IMR-90 (cell line): ENCODE measurements at regions not wholly inside any gene's neighbourhood (a gene's known extent, or its start where the extent isn't known, plus 50 kb on each side); places are given as distances from the start of the nearest gene placed in this dataset.

Source experiments
- ATAC-seq: fragments of 200-7000 bp; cut with Tn5 transposase; 2 replicates; pipeline ENCODE4 v1.9.1; 2020; ENCODE audit warnings: low read depth, mild to moderate bottlenecking, moderate library complexity
- BruUV-seq: library from RNA; stranded (reverse); fragments of 400-500 nt; replicated peaks from 2 replicates; lab custom pipeline; 2021; lab: Mats Ljungman, UMichigan
- CTCF ChIA-PET: fragments of 300-600 bp; formaldehyde crosslinking; extraction: SDS; loops from one replicate; lab custom pipeline; 2021; ENCODE audit warnings: antibody characterized with exemption; lab: Yijun Ruan, JAX
- POLR2A ChIA-PET: fragments of 300-600 bp; sonication (Branson Sonifier 250); formaldehyde crosslinking; loops from one replicate; lab custom pipeline; 2022; ENCODE audit warnings: antibody characterized with exemption; ENCODE audit not compliant: unreplicated experiment; lab: Charles Lee
- DNase-seq: peaks from one replicate; pipeline ENCODE4 v3.0.0; 2013
- H2AFZ ChIP-seq: replicated peaks from 2 replicates; pipeline ENCODE3; 2013; ENCODE audit warnings: low read length, mild to moderate bottlenecking; ENCODE audit not compliant: poor library complexity
- H2AK5ac ChIP-seq: 2 replicates; pipeline ENCODE4 v1.6.1; 2013; ENCODE audit warnings: low read depth, low read length, inconsistent platforms
- H2AK9ac ChIP-seq: replicated peaks from 2 replicates; pipeline ENCODE3; 2013; ENCODE audit warnings: mild to moderate bottlenecking, low read depth, low read length, moderate library complexity; ENCODE audit not compliant: poor library complexity
- H2BK120ac ChIP-seq: 2 replicates; pipeline ENCODE4 v1.6.1; 2013; ENCODE audit warnings: low read depth, low read length, inconsistent platforms
- H2BK15ac ChIP-seq: 3 replicates; pipeline ENCODE4 v1.6.1; 2013; ENCODE audit warnings: low read depth, low read length, inconsistent platforms
- H2BK20ac ChIP-seq: 2 replicates; pipeline ENCODE4 v1.6.1; 2013; ENCODE audit warnings: low read depth, mild to moderate bottlenecking, inconsistent platforms, low read length, moderate library complexity
- H2BK5ac ChIP-seq: 2 replicates; pipeline ENCODE4 v1.6.1; 2013; ENCODE audit warnings: mild to moderate bottlenecking, low read depth, low read length, inconsistent platforms; ENCODE audit not compliant: poor library complexity, severe bottlenecking
- H3K14ac ChIP-seq: replicated peaks from 2 replicates; pipeline ENCODE4 v1.6.1; 2013; ENCODE audit warnings: low read depth, low read length, inconsistent platforms
- H3K18ac ChIP-seq: 2 replicates; pipeline ENCODE4 v1.6.1; 2013; ENCODE audit warnings: low read depth, low read length, control low read depth
- H3K23ac ChIP-seq: 2 replicates; pipeline ENCODE4 v1.6.1; 2013; ENCODE audit warnings: low read depth, low read length, inconsistent platforms
- H3K27ac ChIP-seq: 2 replicates; pipeline ENCODE4 v1.5.1; 2013; ENCODE audit warnings: mild to moderate bottlenecking, control low read depth, low read length; ENCODE audit not compliant: insufficient read depth
- H3K27me3 ChIP-seq: 2 replicates; pipeline ENCODE4 v1.6.1; 2013; ENCODE audit warnings: low read length; ENCODE audit not compliant: control insufficient read depth, insufficient read depth
- H3K36me3 ChIP-seq: 2 replicates; pipeline ENCODE4 v1.6.1; 2013; ENCODE audit warnings: low read length, mixed read lengths; ENCODE audit not compliant: control insufficient read depth, insufficient read depth
- H3K4ac ChIP-seq: 2 replicates; pipeline ENCODE4 v1.6.1; 2013; ENCODE audit warnings: low read depth, low read length, inconsistent platforms
- H3K4me1 ChIP-seq: 2 replicates; pipeline ENCODE4 v1.6.1; 2013; ENCODE audit warnings: low read length, mixed read lengths; ENCODE audit not compliant: control insufficient read depth, insufficient read depth
- H3K4me2 ChIP-seq: 2 replicates; pipeline ENCODE4 v1.6.1; 2013; ENCODE audit warnings: low read depth, mild to moderate bottlenecking, control low read depth, low read length, moderate library complexity
- H3K4me3 ChIP-seq: 2 replicates; pipeline ENCODE4 v1.5.1; 2013; ENCODE audit warnings: low read depth, mild to moderate bottlenecking, control low read depth, low read length, moderate library complexity; ENCODE audit not compliant: insufficient read depth
- H3K56ac ChIP-seq: 2 replicates; pipeline ENCODE4 v1.6.1; 2013; ENCODE audit warnings: low read length, inconsistent platforms; ENCODE audit not compliant: insufficient read depth; ENCODE audit errors: extremely low read depth
- H3K79me1 ChIP-seq, 2 experiments: 2 replicates each; pipeline ENCODE4 v1.6.1; 2013; ENCODE audit warnings: low read length in 2 of 2, inconsistent platforms in 1 of 2, low read depth in 1 of 2
- H3K9ac ChIP-seq: 2 replicates; pipeline ENCODE4 v1.6.1; 2013; ENCODE audit warnings: low read depth, low read length, control low read depth
- H3K9me1 ChIP-seq: 2 replicates; pipeline ENCODE4 v1.6.1; 2013; ENCODE audit warnings: low read length, inconsistent platforms; ENCODE audit not compliant: insufficient read depth
- H3K9me3 ChIP-seq: 2 replicates; pipeline ENCODE4 v1.6.1; 2013; ENCODE audit warnings: low read length; ENCODE audit not compliant: control insufficient read depth, insufficient read depth
- H4K20me1 ChIP-seq: 2 replicates; pipeline ENCODE4 v1.6.1; 2013; ENCODE audit warnings: low read length, inconsistent platforms; ENCODE audit not compliant: insufficient read depth
- H4K5ac ChIP-seq: 2 replicates; pipeline ENCODE4 v1.6.1; 2013; ENCODE audit warnings: mild to moderate bottlenecking, low read depth, low read length, control low read depth
- H4K8ac ChIP-seq, 2 experiments: 2 replicates each; pipeline ENCODE4 v1.6.1; 2013; ENCODE audit warnings: low read depth in 2 of 2, low read length in 2 of 2, control low read depth in 1 of 2, inconsistent platforms in 1 of 2
- H4K91ac ChIP-seq: 2 replicates; pipeline ENCODE4 v1.6.1; 2013; ENCODE audit warnings: low read depth, low read length, inconsistent platforms; ENCODE audit not compliant: insufficient read depth
- CEBPB ChIP-seq: IDR thresholded peaks from 2 replicates; pipeline ENCODE4 v1.6.1; 2012; ENCODE audit warnings: low read depth, low read length, improper control_type of control experiment
- CHD1 ChIP-seq: IDR thresholded peaks from 2 replicates; pipeline ENCODE4 v1.6.1; 2012; ENCODE audit warnings: low read depth, low read length, improper control_type of control experiment
- MAZ ChIP-seq: IDR thresholded peaks from 2 replicates; pipeline ENCODE4 v1.6.1; 2012; ENCODE audit warnings: low read depth, mild to moderate bottlenecking, low read length, improper control_type of control experiment, moderate library complexity, borderline replicate concordance
- NFE2L2 ChIP-seq: fragments of 150-350 bp; IDR thresholded peaks from 2 replicates; pipeline ENCODE4 v1.6.1; 2016; ENCODE audit warnings: low read depth, mild to moderate bottlenecking, low read length
- RCOR1 ChIP-seq: IDR thresholded peaks from 2 replicates; pipeline ENCODE4 v1.6.1; 2012; ENCODE audit warnings: mild to moderate bottlenecking, low read length, improper control_type of control experiment; ENCODE audit not compliant: insufficient replicate concordance
- WGBS, 2 experiments: methylation state at CpG; one replicate each; pipeline versions ENCODE4 v1.1.5 to v1.1.7; 2013; ENCODE audit warnings: missing lambda C conversion rate in 2 of 2; ENCODE audit not compliant: insufficient read length in 1 of 2; ENCODE audit errors: extremely low coverage in 2 of 2; 5-methylcytosine and 5-hydroxymethylcytosine counted together
- dilution Hi-C: fragments of 300-500 bp; cut with HindIII; formaldehyde crosslinking; loops from one replicate; pipeline ENCODE4 v1.14.3; 2018; ENCODE audit warnings: low sequenced_read_pairs; ENCODE audit not compliant: unreplicated experiment
- in situ Hi-C: fragments of 300-500 bp; cut with MboI; formaldehyde crosslinking; loops from 3 replicates; pipeline ENCODE4 v1.14.3; 2019; ENCODE audit warnings: low sequenced_read_pairs, inconsistent platforms, mixed read lengths
- intact Hi-C: fragments of 100-400 bp; cut with micrococcal nuclease; formaldehyde crosslinking; loops from 2 replicates; pipeline ENCODE4 v1.10.0; 2022

DNA sequence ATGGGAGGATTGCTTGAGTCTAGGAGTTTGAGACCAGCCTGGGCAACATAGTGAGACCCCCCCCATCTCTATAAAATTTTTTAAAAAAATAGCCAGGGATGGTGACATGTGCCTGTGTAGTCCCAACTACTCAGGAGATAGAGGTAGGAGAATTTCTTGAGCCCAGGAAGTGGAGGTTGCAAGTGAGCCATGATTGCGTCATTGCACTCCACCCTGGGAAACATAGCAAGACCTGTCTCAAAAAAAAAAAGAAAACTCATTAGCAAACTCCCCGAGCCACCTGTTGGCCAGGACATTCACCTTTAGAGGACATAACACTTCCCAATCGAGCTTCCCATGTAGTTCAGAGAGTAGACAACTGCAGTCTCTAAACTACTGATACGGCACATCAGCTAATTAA, 274.2 kb downstream of the ABCC12 start:
- H3K4me2 ChIP-seq = no peak overlapping the region
- intact Hi-C loops (loop anchor here (10.0 kb wide), 2 partner anchors 273 to 417 kb away; partner anchors contain the start of genes ABCC12, ITFG1 and PHKB), dilution Hi-C loops (no loop called here), in situ Hi-C loops (no loop called here)
- no peak overlapping the region for H2BK20ac ChIP-seq
- no peak overlapping the region for H3K4me3 ChIP-seq
- ATAC-seq (no peak), DNase-seq (no peak)
- no peak overlapping the region for H2BK5ac ChIP-seq
- H3K4me1 ChIP-seq = no peaks in the 10 kb centered on the region
- TF ChIP-seq MAZ (no peak), NFE2L2 (no peak), CEBPB (peak; percentile 57), RCOR1 (no peak), CHD1 (no peak)
- no peak overlapping the region for H2AK5ac ChIP-seq
- H3K27me3 ChIP-seq = peaks cover 7% of the 10 kb centered on the region
- H2BK120ac ChIP-seq = no peak overlapping the region
- no peaks in the 10 kb centered on the region for H4K20me1 ChIP-seq
- no peak overlapping the region for H3K56ac ChIP-seq
- no peak overlapping the region for H2BK15ac ChIP-seq
- H3K9me3 ChIP-seq = no peaks in the 10 kb centered on the region
- H4K5ac ChIP-seq = no peak overlapping the region
- no peaks in the 10 kb centered on the region for H3K9me1 ChIP-seq
- POLR2A ChIA-PET = no interaction called here
- WGBS, 2 experiments = no CpG with 5 or more reads among the region's 4 CpGs
- no peak overlapping the region for H3K18ac ChIP-seq
- H3K36me3 ChIP-seq = no peaks in the 10 kb centered on the region
- no peak overlapping the region for H4K8ac ChIP-seq
- no peak overlapping the region for H4K91ac ChIP-seq
- CTCF ChIA-PET = no interaction called here
- no peak overlapping the region for H3K9ac ChIP-seq
- H3K14ac ChIP-seq = no peak overlapping the region
- no peak overlapping the region for H2AFZ ChIP-seq
- BruUV-seq = no TSS peak
- no peak overlapping the region for H3K27ac ChIP-seq
- no peak overlapping the region for H3K23ac ChIP-seq
- no peak overlapping the region for H3K4ac ChIP-seq
- no peaks in the 10 kb centered on the region for H3K79me1 ChIP-seq
- H2AK9ac ChIP-seq = no peak overlapping the region
